Heart right ventricle (tissue), 16 donors: ENCODE measurements at regions not wholly inside any gene's neighbourhood (a gene's known extent, or its start where the extent isn't known, plus 50 kb on each side); places are given as distances from the start of the nearest gene placed in this dataset.

Experiments
- ATAC-seq, 8 donors: fragments of 200-7000 bp; cut with Tn5 transposase; one replicate each; pipeline ENCODE4 v1.9.1; 2020; ENCODE audit warnings: mild to moderate bottlenecking in 8 of 8, moderate library complexity in 8 of 8, moderate number of reproducible peaks in 1 of 8
- DNase-seq, 2 donors: peaks; one replicate each; pipeline ENCODE4 v3.0.0-alpha.2; 2020
- H3K27ac ChIP-seq, 10 donors: fragments of 200-600 bp; sonication (generic) in 2 of 10; one replicate each; pipeline versions ENCODE4 v1.5.0 to v1.8.0; 2020 to 2022; ENCODE audit warnings: mild to moderate bottlenecking in 3 of 10
- H3K27me3 ChIP-seq, 7 donors: fragments of 200-600 bp; one replicate each; pipeline ENCODE4 v1.8.0; 2021 to 2022; ENCODE audit warnings: mild to moderate bottlenecking in 2 of 7
- H3K36me3 ChIP-seq, 9 donors: fragments of 200-600 bp; sonication (generic) in 1 of 9; one replicate each; pipeline versions ENCODE4 v1.5.0 to v1.8.0; 2020 to 2022; ENCODE audit warnings: mild to moderate bottlenecking in 2 of 9
- H3K4me1 ChIP-seq, 9 donors: fragments of 200-600 bp; sonication (generic) in 1 of 9; one replicate each; pipeline versions ENCODE4 v1.5.0 to v1.8.0; 2020 to 2022; ENCODE audit warnings: mild to moderate bottlenecking in 4 of 9
- H3K4me3 ChIP-seq, 10 donors: fragments of 200-600 bp; sonication (generic) in 2 of 10; one replicate each; pipeline versions ENCODE4 v1.5.0 to v1.8.0; 2020 to 2022; ENCODE audit warnings: mild to moderate bottlenecking in 7 of 10, moderate library complexity in 2 of 10
- H3K9me3 ChIP-seq, 11 donors: fragments of 200-600 bp in 10 of 11; sonication (generic) in 2 of 11; one replicate each; pipeline versions ENCODE4 v1.5.0 to v1.8.0; 2013 to 2022; ENCODE audit warnings: mild to moderate bottlenecking in 2 of 11, control low read depth in 1 of 11, moderate library complexity in 1 of 11
- CTCF ChIP-seq, 9 donors: fragments of 200-600 bp; sonication (generic) in 2 of 9; IDR thresholded peaks; one replicate each; pipeline versions ENCODE4 v1.5.0 to v1.8.0; 2021 to 2022; ENCODE audit warnings: antibody characterized with exemption in 9 of 9, mild to moderate bottlenecking in 5 of 9, moderate library complexity in 1 of 9
- WGBS, 2 donors: extraction: QIAGEN DNeasy Blood & Tissue Kit; methylation state at CpG; one replicate each; pipeline ENCODE4 v1.1.7; 2013; ENCODE audit warnings: inconsistent platforms in 1 of 2; 5-methylcytosine and 5-hydroxymethylcytosine counted together
- intact Hi-C, 10 donors: fragments of 100-400 bp; cut with DNase I; formaldehyde crosslinking; loops; one replicate each; pipeline versions ENCODE4 v1.11.1 to v1.14.2; 2022
- donor health status: Arrhythmogenic right ventricular cardiomyopathy.
- donor health status: ischemic (EF 13 %, LVEDD 7.1; RV severe dilation, severe dysfunction).
- donor health status: healthy with polysubstance abuse.
- donor health status: DM: no; HTN: yes; CAD: no.
- donor health status: DM: no; HTN: no; CAD: no.
- donor health status: ischemic (EF 25% LVEDD 6.9; RV normal size, moderate dysfunction).
- donor health status: ischemic (EF 25% LVEDD 5.7; RV mildly dilated, moderate dysfunction).
- donor health status: healthy.
- donor health status: DM: yes; HTN: yes; CAD: no.
- donor health status: Ischemic cardiomyopathy.
- donor health status: ischemic (EF 35%, LVEDD 5.7; RV mildly dilated, moderate dysfunction).
- donor health status: nonischemic (EF 11% LVEDD 7.7; RV severe dilation, severe dysfunction).
- donor health status: DM: yes; HTN: yes; CAD: no.
- donor health status: PGD.
- donor health status: ischemic (EF 29% LVEDD 5.4; RV normal size, mild dysfunction).
- donor health status: nonischemic (EF 23%, LVEDD 6.1; RV moderate dilation, normal function).

GRCh38 chr9:79341561-79341960 is 230.2 kb upstream of the TLE4 start:
- whole genome bisulfite sequencing, 2 donors, result 83 to 84% methylated on average over 6 of the region's 6 CpGs
- Histone ChIP-seq H3K27me3 (no peaks in the 10 kb centered on the region), H3K36me3 (no peaks in the 10 kb centered on the region), H3K4me1 (no peaks in the 10 kb centered on the region), H3K9me3 (peaks cover 0 to 15% (median 0%) of the 10 kb centered on the region in 11 donors), H3K4me3 (no peak overlapping the region), H3K27ac (no peak overlapping the region)
- intact Hi-C loops, result no loop called here
- ATAC-seq (no peak), DNase-seq (no peak)
- TF ChIP-seq CTCF (IDR thresholded peaks at IDR 0.05), result no peak

GRCh38 chr9:79346350-79347020 is 225.3 kb upstream of the TLE4 start:
- no peaks in the 10 kb centered on the region for H3K9me3 ChIP-seq
- intact Hi-C loops, result no loop called here
- no peaks in the 10 kb centered on the region for H3K36me3 ChIP-seq
- ATAC-seq (no peak), DNase-seq (no peak)
- H3K4me3 ChIP-seq, result no peak overlapping the region
- H3K4me1 ChIP-seq, result no peaks in the 10 kb centered on the region
- no peaks in the 10 kb centered on the region for H3K27me3 ChIP-seq
- 13 to 25% methylated on average over 3 of the region's 3 CpGs for WGBS, 2 donors
- no peak overlapping the region for H3K27ac ChIP-seq
- TF ChIP-seq CTCF (IDR thresholded peaks at IDR 0.05), result no peak

GRCh38 chr9:79352322-79352721 is 219.4 kb upstream of the TLE4 start:
- no peak for TF ChIP-seq CTCF (IDR thresholded peaks at IDR 0.05)
- DNase-seq (no peak), ATAC-seq (no peak)
- no peak overlapping the region for H3K4me3 ChIP-seq
- H3K9me3 ChIP-seq, result no peaks in the 10 kb centered on the region
- intact Hi-C loops, result no loop called here
- no peaks in the 10 kb centered on the region for H3K27me3 ChIP-seq
- 70 to 74% methylated on average over 3 of the region's 3 CpGs for WGBS, 2 donors
- peaks cover 0 to 13% (median 0%) of the 10 kb centered on the region in 9 donors for H3K4me1 ChIP-seq
- H3K27ac ChIP-seq, result no peak overlapping the region
- no peaks in the 10 kb centered on the region for H3K36me3 ChIP-seq

- ATAC-seq (no peak), DNase-seq (no peak)
- intact Hi-C loops, result no loop called here
- WGBS, 2 donors, result 90 to 95% methylated on average over 2 of the region's 2 CpGs
- Histone ChIP-seq H3K27ac (no peak overlapping the region), H3K9me3 (no peaks in the 10 kb centered on the region), H3K36me3 (no peaks in the 10 kb centered on the region), H3K4me3 (no peak overlapping the region), H3K4me1 (peaks cover 0 to 19% (median 0%) of the 10 kb centered on the region in 9 donors), H3K27me3 (no peaks in the 10 kb centered on the region)
- no peak for TF ChIP-seq CTCF (IDR thresholded peaks at IDR 0.05)
These were observed 217.8 kb upstream of the TLE4 start for GRCh38 chr9:79353856-79354520.
